H1 (cell line): ENCODE measurements at regions not wholly inside any gene's neighbourhood (a gene's known extent, or its start where the extent isn't known, plus 50 kb on each side); places are given as distances from the start of the nearest gene placed in this dataset.

Experiments
- EGR1 ChIP-seq: IDR thresholded peaks from 2 replicates; pipeline ENCODE4 v1.6.1; 2011; ENCODE audit warnings: low read depth, low read length, borderline replicate concordance
- SIN3A ChIP-seq, 2 experiments: IDR thresholded peaks in 1 of 2; conservative IDR thresholded peaks in 1 of 2; 2 replicates each; pipeline ENCODE4 v1.6.1; 2011 to 2012; ENCODE audit warnings: low read length in 2 of 2, improper control_type of control experiment in 1 of 2, low read depth in 1 of 2, mild to moderate bottlenecking in 1 of 2
- TAF7 ChIP-seq: optimal IDR thresholded peaks from 2 replicates; pipeline ENCODE3; 2011; ENCODE audit warnings: low read depth, mild to moderate bottlenecking, inconsistent platforms, low read length, moderate library complexity, borderline replicate concordance

DNA sequence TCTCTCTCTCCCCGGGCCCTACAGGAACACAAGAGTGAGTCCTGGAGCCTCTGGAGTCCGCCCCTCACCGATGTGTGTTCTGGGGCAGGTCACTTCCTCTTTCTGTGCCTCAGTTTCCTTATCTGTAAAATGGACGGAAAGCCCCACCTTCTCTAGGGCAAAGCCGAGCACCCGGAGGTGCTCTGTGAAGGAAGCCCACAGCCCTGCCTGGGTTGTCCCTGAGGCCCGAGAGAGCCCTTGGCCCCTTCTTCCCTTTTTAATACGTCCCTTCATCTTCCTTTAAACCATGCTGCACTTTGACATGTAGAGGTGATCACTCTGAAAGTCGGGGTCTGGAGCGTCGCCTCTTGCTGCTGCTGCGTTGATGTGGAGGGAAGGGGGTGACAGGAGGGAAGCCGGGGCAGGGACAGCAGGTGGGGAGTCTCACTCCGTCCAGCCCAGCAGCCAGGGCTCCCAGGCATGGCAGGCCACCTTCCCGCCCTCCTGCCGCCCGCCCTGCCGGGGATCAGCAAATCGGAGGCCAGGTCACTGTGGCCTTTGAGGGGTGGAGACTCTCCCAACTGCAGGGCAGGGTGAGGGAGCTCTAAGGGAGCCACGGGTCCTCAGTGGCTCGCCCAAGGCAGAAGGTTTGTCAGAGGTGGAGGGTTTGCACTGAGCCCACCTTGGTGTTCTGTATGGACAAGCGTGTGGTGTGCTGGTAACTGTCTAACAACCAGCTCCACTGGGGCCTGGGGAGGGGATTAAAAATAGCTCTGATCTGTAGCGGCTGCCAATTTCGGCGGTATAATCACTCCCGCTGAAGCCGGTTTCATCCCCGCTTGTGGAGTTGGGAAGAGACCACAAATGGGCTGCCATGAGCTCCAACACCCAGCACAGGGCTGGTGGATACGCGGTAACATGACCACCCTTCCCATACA, 135.9 kb upstream of the ID2 start (continued):
- TF ChIP-seq SIN3A (conservative IDR thresholded peaks at IDR 0.05 in 1 of 2, IDR thresholded peaks at IDR 0.05 in 1 of 2; ENCODE audit: low read depth in 1 of 2, low read length in 2 of 2) (no peak), EGR1 (no peak), TAF7 (no peak)
